Gastroesophageal sphincter (tissue), 4 donors: ENCODE measurements at regions not wholly inside any gene's neighbourhood (a gene's known extent, or its start where the extent isn't known, plus 50 kb on each side); places are given as distances from the start of the nearest gene placed in this dataset.

Experiments used
- ATAC-seq: fragments of 150-250 bp; one replicate; pipeline ENCODE4 v1.9.1; 2016; ENCODE audit warnings: mild to moderate bottlenecking, moderate library complexity
- H3K27ac ChIP-seq, 4 donors: fragments of 200-600 bp; sonication (generic) in 3 of 4; 1 replicate in 3 of 4; 2 replicates in 1 of 4; pipeline ENCODE4 v1.5.1; 2016 to 2019
- H3K27me3 ChIP-seq: fragments of 200-600 bp; sonication (generic); one replicate; pipeline ENCODE4 v1.5.1; 2019
- H3K36me3 ChIP-seq, 2 donors: fragments of 200-600 bp; sonication (generic); one replicate each; pipeline ENCODE4 v1.5.1; 2019; ENCODE audit warnings: control low read depth in 1 of 2
- H3K4me1 ChIP-seq, 3 donors: fragments of 200-600 bp; sonication (generic); 1 replicate in 2 of 3; 2 replicates in 1 of 3; pipeline ENCODE4 v1.5.1; 2016 to 2019; ENCODE audit warnings: control low read depth in 2 of 3
- H3K4me3 ChIP-seq, 2 donors: fragments of 200-600 bp; sonication (generic); one replicate each; pipeline ENCODE4 v1.5.1; 2019; ENCODE audit warnings: mild to moderate bottlenecking in 1 of 2, moderate library complexity in 1 of 2
- H3K9me3 ChIP-seq, 3 donors: fragments of 200-600 bp; sonication (generic); one replicate each; pipeline ENCODE4 v1.5.1; 2017 to 2019; ENCODE audit warnings: control low read depth in 2 of 3
- EP300 ChIP-seq: sonication (generic); formaldehyde crosslinking; IDR thresholded peaks from one replicate; pipeline ENCODE4 v1.6.1; 2017; ENCODE audit warnings: antibody characterized with exemption, mild to moderate bottlenecking
- POLR2A ChIP-seq, 2 donors: fragments of 450-650 bp; IDR thresholded peaks; one replicate each; pipeline ENCODE4 v1.6.1; 2017; ENCODE audit warnings: antibody characterized with exemption in 2 of 2, mild to moderate bottlenecking in 2 of 2, moderate library complexity in 1 of 2
- POLR2AphosphoS5 ChIP-seq: sonication (generic); formaldehyde crosslinking; IDR thresholded peaks from one replicate; pipeline ENCODE4 v1.6.1; 2017; ENCODE audit warnings: antibody characterized with exemption
- WGBS, 2 donors: methylation state at CpG; one replicate each; pipeline ENCODE4 v1.1.5; 2018; ENCODE audit warnings: low coverage in 1 of 2; 5-methylcytosine and 5-hydroxymethylcytosine counted together
- TF ChIP-seq, protein P1 (sequence below), 4 experiments: fragments of 200-600 bp in 2 of 4; fragments of 450-650 bp in 2 of 4; sonication (generic) in 1 of 4; IDR thresholded peaks; one replicate each; pipeline ENCODE4 v1.5.1; 2017 to 2019; ENCODE audit warnings: antibody characterized with exemption in 4 of 4, mild to moderate bottlenecking in 2 of 4, moderate library complexity in 2 of 4

- ATAC-seq, result no peak
- peaks cover 0 to 11% (median 0%) of the 10 kb centered on the region in 3 donors for H3K4me1 ChIP-seq
- 84 to 91% methylated on average over 1 to 2 of the region's 7 CpGs for WGBS, 2 donors
- no peaks in the 10 kb centered on the region for H3K36me3 ChIP-seq
- H3K9me3 ChIP-seq, result no peaks in the 10 kb centered on the region
- no peaks in the 10 kb centered on the region for H3K27me3 ChIP-seq
- H3K4me3 ChIP-seq, result no peak overlapping the region
- H3K27ac ChIP-seq, result no peak overlapping the region
- TF ChIP-seq POLR2A (IDR thresholded peaks at IDR 0.05), result no peak
- TF ChIP-seq, protein P1, sequence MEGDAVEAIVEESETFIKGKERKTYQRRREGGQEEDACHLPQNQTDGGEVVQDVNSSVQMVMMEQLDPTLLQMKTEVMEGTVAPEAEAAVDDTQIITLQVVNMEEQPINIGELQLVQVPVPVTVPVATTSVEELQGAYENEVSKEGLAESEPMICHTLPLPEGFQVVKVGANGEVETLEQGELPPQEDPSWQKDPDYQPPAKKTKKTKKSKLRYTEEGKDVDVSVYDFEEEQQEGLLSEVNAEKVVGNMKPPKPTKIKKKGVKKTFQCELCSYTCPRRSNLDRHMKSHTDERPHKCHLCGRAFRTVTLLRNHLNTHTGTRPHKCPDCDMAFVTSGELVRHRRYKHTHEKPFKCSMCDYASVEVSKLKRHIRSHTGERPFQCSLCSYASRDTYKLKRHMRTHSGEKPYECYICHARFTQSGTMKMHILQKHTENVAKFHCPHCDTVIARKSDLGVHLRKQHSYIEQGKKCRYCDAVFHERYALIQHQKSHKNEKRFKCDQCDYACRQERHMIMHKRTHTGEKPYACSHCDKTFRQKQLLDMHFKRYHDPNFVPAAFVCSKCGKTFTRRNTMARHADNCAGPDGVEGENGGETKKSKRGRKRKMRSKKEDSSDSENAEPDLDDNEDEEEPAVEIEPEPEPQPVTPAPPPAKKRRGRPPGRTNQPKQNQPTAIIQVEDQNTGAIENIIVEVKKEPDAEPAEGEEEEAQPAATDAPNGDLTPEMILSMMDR (IDR thresholded peaks at IDR 0.05), result no peak
- TF ChIP-seq POLR2AphosphoS5, result no peak
- no peak for TF ChIP-seq EP300
Observed at GRCh38 chr7:86949052-86949778, 110.2 kb downstream of the ELAPOR2 start.

GRCh38 chr7:86947929-86948328 lies 111.5 kb downstream of the ELAPOR2 start:
- H3K9me3 ChIP-seq, result no peaks in the 10 kb centered on the region
- no peak overlapping the region for H3K4me3 ChIP-seq
- H3K27me3 ChIP-seq, result no peaks in the 10 kb centered on the region
- no peak for ATAC-seq
- H3K36me3 ChIP-seq, result no peaks in the 10 kb centered on the region
- 35 to 56% methylated on average over 1 of the region's 1 CpG for WGBS, 2 donors
- no peaks in the 10 kb centered on the region for H3K4me1 ChIP-seq
- no peak overlapping the region for H3K27ac ChIP-seq
- TF ChIP-seq, protein P1 (IDR thresholded peaks at IDR 0.05), result no peak
- TF ChIP-seq POLR2AphosphoS5 (no peak), POLR2A (IDR thresholded peaks at IDR 0.05) (no peak), EP300 (no peak)

DNA sequence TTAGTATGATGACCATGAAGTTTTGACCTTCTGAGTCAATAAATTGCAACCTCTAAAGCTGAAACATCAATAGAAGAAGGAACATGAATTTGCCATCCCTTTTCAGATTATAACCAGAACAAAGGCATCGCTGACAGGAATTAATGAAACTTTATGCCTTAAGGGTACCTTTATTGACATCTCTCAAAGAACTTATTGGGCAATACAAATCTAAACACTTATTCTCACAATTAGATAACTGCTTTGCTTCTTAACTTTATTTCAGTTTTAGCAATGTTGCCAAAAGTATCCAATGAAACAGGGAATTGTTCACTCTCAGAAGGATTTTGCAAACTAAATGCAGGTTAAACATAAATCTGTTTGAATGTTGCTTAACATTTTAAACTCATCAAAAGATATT lies 116.0 kb downstream of the ELAPOR2 start:
- H3K27ac ChIP-seq, result no peak overlapping the region
- no peaks in the 10 kb centered on the region for H3K27me3 ChIP-seq
- H3K9me3 ChIP-seq, result no peaks in the 10 kb centered on the region
- WGBS, 2 donors, result 88 to 100% methylated on average over 1 of the region's 1 CpG
- ATAC-seq, result no peak
- H3K4me1 ChIP-seq, result no peaks in the 10 kb centered on the region
- no peak overlapping the region for H3K4me3 ChIP-seq
- H3K36me3 ChIP-seq, result peaks cover 0 to 1% of the 10 kb centered on the region in 2 donors
- no peak for TF ChIP-seq POLR2A (IDR thresholded peaks at IDR 0.05)
- no peak for TF ChIP-seq EP300
- TF ChIP-seq, protein P1 (IDR thresholded peaks at IDR 0.05), result no peak
- no peak for TF ChIP-seq POLR2AphosphoS5

GRCh38 chr7:86942995-86943394 lies 116.5 kb downstream of the ELAPOR2 start:
- no peak overlapping the region for H3K4me3 ChIP-seq
- H3K36me3 ChIP-seq, result peaks cover 0 to 6% of the 10 kb centered on the region in 2 donors
- TF ChIP-seq, protein P1 (IDR thresholded peaks at IDR 0.05), result no peak
- TF ChIP-seq POLR2A (IDR thresholded peaks at IDR 0.05), result no peak
- TF ChIP-seq EP300, result no peak
- no peak for TF ChIP-seq POLR2AphosphoS5
- ATAC-seq, result no peak
- H3K9me3 ChIP-seq, result no peaks in the 10 kb centered on the region
- no peak overlapping the region for H3K27ac ChIP-seq
- no peaks in the 10 kb centered on the region for H3K4me1 ChIP-seq
- WGBS, 2 donors, result 29 to 57% methylated on average over 2 of the region's 2 CpGs
- no peaks in the 10 kb centered on the region for H3K27me3 ChIP-seq

- 54 to 78% methylated on average over 2 of the region's 2 CpGs for WGBS, 2 donors
- Histone ChIP-seq H3K27ac (no peak overlapping the region), H3K36me3 (peaks cover 0 to 14% of the 10 kb centered on the region in 2 donors), H3K4me3 (no peak overlapping the region), H3K27me3 (no peaks in the 10 kb centered on the region), H3K9me3 (no peaks in the 10 kb centered on the region), H3K4me1 (no peaks in the 10 kb centered on the region)
- ATAC-seq, result no peak
- TF ChIP-seq POLR2A (IDR thresholded peaks at IDR 0.05) (no peak), EP300 (no peak), POLR2AphosphoS5 (no peak)
- TF ChIP-seq, protein P1 (IDR thresholded peaks at IDR 0.05), result no peak
Observed at GRCh38 chr7:86942081-86942480, 117.4 kb downstream of the ELAPOR2 start.
